NCI-H524 treated with DMSO at 0.1 percent for 48 hours (cell line): ENCODE measurements at regions not wholly inside any gene's neighbourhood (a gene's known extent, or its start where the extent isn't known, plus 50 kb on each side); places are given as distances from the start of the nearest gene placed in this dataset.

ENCODE experiments used
- DNase-seq: peaks from one replicate; lab custom pipeline; 2025; lab: John Stamatoyannopoulos, UW

DNA sequence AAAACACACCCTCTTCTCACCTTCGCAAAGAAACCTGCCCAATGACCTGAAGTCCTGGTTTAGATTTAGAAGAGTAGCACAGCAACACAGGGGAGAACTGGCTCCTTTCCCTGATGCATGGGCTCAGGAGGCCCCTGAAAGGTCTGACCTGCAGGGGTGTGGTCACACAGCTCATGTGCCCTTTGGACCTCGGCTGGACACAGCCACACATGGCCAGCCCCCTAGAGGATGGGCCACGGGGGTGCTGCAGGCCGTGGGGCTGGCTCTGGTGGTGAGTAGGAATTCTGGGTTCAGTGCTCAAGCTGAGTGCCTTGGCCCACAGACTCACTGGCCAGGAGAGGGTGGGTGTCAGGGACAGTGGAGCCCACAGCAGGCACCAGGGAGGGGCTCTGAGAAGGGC, 118.5 kb upstream of the ADCY1 start:
- DNase-seq: no peak

DNA sequence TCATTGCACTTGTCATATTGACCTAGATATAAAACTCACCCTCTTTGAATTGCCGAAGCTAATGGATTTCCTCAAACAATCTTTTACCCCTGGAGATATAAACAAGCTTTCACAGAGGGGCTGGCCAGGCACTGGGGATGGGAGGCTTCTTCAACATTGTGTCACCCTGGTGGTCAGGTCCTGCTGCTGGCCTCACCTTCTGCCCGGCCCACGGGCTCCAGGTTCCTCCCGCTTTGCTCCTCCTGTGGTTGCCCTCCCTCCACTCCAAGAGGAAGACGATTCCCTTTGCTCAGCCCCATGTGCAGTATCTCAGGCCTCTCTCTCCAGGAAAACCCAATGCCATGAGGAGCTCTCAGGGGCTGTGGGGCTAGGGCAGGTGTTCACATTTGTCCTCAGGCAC, 118.1 kb upstream of the ADCY1 start:
- DNase-seq: no peak

DNA sequence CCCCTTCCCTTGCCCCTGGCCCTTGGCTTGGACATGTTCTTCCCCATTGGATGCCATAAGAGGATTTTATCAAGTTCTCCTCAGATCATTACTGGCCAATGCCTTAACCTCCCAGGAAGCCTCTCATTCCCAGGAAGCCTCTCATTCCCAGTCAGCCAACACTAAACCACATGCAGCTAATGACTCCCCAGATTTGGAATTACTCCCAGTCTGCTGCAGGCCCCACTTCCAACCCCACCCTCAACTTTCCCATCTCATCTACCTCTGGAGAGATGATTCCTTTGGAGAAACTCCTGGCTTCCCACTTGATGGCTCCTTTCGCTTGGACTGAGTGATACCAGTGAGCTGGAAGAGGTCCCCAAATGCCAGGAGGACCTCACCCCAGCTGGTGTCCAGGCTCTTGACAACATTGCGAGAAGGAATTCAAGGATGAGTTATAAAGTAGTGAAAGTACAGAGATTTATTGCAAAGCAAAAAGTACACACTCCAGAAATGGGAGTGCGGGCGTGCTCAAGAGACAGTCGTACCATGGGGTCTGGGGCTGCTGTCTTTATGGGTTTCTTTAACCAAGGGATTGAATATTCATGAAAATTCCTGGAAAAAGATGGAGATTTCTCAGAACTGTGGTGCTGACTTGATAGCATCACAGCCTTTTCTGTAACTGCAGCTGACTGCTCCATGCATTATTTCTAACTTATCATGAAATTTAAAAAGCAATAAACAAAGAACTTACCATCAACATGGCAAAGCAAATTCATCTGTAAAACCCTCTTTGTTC, 117.2 kb upstream of the ADCY1 start:
- no peak for DNase-seq

DNA sequence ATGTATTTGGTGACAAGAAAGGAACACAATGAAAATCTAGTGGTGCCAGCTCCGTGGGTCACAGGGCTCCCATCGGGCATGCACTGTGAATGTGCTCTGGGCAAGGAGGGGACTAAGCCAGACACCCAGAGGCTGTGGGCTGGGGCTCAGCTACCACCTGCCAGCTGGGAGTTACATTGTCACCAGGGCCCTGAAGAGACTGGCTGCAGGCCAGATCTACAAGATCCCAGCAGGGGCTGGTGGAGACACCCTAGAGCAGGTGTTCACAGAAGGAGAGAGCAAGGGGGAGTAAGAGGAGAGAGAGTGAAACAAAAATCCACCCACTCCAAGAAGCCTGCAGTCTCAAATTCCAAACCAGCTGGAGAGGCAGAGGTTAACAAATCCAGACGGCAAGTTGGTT, 116.6 kb upstream of the ADCY1 start:
- DNase-seq: peak; percentile 84

DNA sequence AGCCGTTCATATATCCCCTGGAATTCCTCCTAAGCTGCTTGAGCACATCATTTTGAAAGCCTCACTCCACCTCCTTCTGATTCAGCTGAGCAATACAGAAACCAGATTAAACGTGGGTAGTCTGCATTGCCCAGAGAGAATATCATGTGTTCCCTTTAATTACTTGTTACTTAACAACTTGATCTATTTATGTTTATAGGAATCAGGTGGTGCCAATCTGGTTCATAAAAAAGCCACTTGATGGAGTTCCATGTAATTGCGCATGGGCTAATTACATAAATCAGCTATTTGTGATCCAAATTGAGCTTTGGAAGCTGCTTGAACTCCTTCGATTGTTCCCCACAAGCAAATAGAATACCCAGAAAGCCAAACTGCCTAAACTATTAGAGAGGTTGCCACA, 114.7 kb upstream of the ADCY1 start:
- DNase-seq: peak; percentile 17

DNA sequence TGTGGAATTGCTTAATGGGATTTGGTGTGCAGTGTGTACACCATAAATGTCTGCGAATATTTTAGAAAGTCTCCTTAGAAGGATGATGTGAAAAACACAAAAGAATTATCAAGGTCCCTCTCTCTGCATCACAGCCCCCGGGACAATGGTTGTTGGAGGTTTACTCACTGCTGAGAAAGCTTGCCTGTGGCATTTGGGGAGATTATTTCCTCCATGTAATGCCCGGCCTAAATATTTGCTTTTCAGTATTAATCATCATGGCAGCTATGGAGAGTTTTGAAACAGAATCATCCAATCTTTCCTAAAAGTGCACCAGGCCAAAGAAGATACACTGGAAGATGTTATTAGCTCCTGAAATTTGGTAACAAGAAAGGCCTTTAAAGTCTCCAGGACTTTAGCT, 113.8 kb upstream of the ADCY1 start:
- no peak for DNase-seq

DNA sequence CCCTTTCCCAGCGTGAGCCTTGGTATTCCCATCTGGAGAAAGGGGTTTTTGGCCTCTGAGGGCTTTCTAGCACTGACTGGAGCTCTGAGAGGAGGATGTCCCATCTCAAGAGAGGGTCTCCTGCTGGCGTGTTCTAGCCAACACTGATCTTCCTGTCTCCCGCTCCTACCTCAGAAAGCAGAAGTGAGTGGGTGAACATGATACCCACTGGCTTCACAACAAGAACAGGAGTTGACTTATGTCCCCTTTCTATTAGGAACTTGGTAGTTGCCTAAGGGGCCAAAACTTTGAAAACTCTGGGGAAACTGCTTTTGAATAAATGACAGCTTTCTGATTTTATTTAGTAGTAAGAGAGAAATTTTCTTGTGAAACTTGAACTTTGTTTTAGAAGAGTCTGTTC, 113.1 kb upstream of the ADCY1 start:
- no peak for DNase-seq

DNA sequence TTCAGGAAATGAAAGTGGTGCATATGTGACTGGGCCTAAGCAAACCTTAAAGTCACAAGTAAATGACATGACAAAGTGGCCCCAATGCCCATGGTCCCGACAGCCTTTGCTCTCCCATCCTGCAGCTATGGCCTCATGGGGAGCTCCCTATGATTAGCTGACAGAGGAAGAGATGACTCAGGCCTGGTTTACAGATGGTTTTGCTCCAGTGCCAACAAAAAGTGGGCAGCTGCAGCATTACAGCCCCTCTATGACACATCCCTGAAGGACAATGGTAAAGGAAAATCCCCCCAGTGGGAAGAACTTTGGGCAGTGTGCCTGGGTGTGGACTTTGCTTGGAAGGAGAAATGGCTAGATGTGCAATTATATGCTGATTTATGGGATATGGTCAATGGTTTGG, 105.1 kb upstream of the ADCY1 start:
- DNase-seq: no peak

DNA sequence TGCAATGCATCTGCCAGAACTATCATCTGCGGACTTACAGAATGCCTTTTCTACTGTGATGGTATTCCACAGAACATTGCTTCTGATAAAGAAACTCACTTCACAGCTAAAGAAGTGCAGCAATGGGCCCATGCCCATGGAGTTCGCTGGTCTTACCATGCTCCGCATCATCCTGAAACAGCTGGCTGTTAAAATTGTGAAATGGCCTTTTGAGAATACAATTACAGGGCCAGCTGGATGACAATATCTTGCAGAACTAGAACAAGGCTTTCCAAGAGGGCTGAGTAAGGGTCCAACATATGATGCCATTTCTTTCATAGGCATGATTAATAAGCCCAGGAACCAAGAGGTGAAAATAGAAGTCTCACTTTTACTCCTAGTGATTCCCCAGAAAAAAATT, 104.1 kb upstream of the ADCY1 start:
- no peak for DNase-seq

DNA sequence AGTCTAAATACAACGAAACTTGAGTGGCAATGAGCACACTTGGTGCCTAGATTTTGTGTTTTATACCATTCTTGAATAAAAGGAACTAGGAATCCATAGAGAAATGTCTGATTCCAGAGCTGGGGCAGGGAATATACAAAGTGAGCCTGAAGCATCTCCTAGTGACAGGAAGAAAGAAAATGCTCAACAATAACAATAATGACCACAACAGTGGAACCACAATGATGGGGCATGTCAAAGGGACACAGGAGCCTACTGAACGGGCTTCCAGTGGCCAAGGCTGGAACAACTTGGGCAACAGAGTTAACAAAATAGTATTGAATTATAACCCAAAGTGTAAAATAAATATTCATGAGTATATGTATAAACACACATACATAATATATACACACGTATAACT, 94.4 kb upstream of the ADCY1 start:
- DNase-seq: no peak

DNA sequence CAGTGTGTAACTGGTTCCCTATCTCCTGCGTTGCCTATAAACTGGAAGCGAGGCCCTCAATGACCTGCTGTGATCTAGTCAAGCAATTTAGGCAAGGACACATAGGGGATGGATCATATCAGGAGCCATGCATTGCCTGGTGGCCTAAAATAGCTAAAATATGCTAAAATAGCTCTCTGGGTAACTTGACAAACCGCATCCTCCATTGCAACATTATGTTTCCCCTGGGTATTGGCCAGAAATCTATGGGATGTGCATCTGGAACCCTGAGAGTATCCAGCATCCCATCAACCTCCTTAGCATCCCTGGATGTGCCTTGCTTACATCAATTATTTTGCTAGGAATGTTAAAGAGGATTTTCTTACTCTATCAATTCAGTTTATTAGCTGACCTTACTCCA, 91.7 kb upstream of the ADCY1 start:
- DNase-seq: no peak

DNA sequence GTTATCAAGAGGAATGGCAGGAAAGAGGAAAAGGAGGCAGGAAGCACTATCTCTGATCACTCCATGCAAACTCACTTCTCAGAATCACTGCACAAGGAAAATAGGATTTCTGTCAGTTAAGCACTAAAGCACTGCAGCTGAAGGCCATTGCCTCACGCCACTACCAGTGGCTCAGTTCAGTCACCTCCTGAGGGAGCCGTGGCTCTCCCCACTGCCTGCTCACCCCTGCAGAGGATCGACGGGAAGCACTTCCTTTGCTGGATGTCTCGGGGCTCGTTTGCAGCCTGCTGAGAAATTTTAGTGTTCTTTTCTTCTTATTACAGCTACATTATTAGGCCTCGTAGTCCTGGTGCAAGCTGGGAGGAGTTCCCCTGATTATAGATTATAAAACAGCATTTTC, 90.1 kb upstream of the ADCY1 start:
- DNase-seq: no peak

DNA sequence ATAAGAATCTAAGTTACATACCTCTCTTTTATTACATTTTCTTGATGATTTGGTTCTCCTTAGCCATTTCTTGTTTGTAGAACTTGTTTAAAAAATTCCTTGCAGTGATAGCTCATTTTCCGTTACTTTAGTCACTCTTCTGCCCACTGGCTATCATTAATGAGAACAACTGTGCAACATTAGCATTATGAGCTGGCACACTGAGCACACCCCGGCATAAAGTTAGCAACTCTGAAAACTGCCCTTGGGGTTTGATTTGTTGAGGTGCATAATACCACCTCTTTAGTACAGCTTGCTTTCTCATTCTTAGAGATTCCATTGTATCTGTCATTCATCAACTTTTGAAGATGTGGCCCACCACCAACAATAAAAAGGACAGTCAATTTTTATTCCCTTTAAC, 87.6 kb upstream of the ADCY1 start:
- no peak for DNase-seq

DNA sequence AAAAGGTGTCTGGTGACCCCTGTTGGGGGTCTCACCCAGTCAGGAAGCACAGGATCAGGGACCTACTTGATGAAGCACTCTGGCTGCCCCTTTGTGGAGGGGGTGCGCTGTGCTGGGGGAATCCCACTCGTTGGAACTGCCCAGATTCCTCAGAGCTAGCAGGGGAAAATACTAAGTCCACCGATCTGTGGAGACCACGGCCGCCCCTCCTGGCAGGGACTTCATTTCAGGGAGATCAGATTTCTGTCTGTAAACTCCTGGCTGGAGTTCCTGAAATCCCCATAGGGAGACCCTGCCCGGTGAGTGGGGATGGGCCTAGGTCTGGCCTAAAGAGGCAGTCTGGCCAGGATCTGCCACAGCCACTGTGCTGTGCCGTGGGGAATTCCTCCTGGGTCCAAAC, 79.3 kb upstream of the ADCY1 start:
- no peak for DNase-seq

DNA sequence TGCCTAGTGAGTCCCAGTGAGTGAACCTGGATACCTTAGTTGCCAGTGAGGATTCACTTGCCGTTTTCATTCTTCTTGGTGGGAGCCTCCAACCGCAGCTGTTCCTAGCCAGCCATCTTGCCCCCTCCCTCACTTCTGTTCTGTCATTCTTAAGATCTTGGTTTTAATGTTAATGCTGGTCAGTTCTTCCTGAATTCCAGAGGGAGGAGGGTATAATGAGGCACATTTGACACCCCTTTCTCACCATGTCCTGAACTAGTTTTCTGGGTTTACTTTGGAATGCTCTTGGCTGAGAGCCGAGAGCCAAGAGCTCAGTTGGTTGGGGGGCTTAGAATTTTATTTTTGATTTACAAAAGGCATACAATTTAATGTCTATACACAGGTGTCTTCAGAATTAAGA, 78.5 kb upstream of the ADCY1 start:
- no peak for DNase-seq

DNA sequence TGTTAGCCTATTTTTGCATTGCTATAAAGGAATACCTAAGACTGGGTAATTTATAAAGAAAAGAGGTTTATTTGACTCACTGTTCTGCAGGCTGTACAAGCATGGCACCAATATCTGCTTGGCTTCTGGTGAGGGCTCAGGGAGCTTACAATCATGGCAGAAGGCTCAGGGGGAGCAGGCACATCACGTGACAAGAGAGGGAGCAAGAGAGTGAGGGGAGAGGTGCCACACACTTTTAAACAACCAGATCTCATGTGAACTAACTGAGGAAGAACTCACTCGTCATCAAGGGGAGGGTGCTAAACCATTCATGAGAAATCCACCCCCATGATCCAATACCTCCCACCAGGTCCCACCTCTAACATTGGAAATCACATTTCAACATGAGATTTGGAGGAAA, 73.9 kb upstream of the ADCY1 start:
- DNase-seq: no peak

DNA sequence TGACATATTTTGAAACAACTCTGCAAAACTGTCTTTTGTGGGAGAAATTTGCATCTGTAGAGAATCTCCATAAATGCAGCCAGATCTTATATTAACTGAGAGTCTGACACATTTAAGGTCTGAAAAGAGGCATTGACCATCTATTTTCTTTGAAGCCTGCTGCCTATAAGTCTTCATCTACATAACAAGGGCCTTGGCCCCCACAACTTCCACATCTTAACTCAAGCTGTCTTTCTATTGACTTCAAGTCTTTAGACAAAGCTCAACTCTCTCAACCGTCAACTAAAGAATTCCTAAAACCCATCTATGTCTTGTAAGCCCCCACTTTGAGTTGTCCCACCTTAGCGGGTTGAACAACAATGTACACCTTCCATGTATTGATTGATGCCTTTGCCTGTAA, 72.4 kb upstream of the ADCY1 start:
- DNase-seq: no peak

DNA sequence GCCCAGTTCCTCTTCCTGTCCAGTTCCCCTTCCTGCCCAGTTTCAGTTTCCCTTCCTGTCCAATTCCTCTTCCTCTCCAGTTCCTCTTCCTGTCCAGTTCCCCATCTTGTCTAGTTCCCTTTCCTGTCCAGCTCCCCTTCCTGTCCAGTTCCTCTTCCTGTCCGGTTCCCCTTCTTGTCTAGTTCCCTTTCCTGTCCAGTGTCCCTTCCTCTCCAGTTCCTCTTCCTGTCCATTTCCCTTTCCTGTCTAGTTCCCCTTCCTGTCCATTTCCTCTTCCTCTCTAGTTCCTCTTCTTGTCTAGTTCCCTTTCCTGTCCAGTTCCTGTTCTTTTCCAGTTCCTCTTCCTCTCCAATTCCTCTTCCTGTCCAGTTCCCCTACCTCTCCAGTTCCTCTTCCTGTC, 68.1 kb upstream of the ADCY1 start:
- DNase-seq: no peak

DNA sequence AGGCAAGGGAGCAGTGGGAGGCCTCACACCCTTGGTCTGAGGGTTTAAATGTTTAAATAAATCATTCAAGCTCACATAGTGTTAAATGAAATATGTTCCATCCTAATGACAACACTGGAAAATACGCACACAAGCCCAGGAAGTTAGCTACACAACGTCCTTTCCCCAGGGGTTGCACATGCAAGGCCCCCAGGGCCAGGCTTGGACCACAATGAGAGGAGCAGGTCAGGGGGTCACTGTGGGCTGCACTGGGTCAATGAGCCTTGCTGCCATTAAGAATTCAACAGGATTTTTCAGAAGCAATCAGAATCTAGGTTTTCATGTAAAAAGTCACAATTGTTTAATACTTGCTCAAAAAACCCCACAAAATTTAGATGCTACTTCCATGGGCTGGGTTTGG, 64.9 kb upstream of the ADCY1 start:
- DNase-seq: no peak

DNA sequence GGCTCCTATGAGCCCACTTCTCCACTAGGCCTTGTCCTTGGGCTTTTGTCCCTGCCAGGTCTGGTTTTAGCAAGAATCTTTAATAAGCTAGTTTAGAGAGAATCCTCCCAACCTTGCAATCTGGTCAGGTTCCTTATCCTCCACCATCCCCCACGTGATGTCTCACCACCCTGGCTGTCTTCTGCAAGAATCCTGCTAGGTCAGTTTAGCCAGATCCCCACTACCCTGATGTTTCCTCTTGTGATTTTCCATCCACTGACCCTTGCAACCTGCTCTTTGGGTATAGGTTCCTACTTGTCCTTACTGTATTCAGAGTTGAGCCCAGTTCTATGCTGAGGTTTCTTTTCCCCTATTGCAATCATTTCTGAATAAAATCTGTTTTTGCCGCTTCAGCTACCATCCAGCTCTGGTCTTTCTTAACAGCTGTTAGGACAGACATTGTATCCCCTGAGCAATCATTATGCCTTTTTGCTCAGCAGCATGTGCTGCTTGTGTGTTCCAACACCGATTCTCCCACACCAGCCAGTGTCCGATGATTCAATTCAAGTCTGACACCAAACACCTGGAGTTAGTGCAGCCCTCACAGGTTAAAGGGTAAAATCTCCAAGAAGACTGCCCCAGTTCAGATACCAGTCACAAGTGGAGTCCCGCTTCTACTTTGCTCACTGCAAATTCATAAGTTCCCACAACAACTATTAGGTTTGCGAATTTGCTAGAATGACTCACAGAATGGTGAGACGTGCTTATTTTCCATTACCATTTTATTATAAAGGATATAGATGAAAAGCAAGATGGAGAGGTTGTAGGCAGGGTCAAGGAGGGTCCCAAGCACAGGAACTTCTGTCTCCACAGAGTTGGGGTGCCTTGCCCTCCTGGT, 62.2 kb upstream of the ADCY1 start:
- DNase-seq: no peak

DNA sequence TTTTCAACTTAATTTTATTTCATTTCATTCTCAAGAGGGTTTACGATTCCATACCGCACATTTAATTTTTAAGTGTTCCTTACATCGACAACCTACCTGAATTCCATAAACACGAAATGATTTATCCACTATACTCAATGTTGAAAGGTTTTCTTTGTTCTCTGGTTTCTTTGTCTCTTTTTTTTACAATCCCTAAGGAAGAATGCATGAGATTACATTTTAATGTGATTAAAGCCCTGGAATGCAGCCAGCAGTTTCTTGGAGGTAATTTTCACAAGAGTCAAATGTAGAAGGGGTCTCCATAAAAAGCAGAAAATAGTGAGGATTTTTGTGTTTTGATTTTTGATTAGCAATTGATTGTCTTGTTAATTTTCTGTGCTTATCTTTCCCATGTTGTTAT, 59.2 kb upstream of the ADCY1 start:
- DNase-seq: no peak

DNA sequence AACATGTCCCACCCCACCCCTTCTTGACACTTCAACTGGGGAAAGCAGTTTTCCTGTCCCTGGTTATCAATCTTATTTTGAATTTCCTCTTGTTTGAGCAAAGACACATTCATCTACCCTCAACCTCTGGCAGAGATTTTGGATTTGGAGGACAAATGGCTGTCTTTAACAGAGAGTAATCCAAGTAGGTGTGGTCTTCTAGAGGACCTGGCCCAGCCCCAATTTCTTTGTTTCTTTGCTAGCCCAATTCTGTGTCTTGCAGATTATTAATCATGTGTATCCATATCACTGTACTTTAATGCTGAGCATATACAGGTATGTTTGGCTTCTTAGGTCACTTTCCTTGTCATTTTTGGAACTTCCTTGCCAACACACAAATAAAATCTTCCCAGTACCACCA, 58.8 kb upstream of the ADCY1 start:
- DNase-seq: no peak
